IgD-negative memory B cell (primary cell): ENCODE measurements at regions not wholly inside any gene's neighbourhood (a gene's known extent, or its start where the extent isn't known, plus 50 kb on each side); places are given as distances from the start of the nearest gene placed in this dataset.
"Not testable (repeated sequence)": the region's sequence is repeated elsewhere in the genome, so short reads cannot be mapped to it uniquely, and the experiment has no call there.

ENCODE experiments used
- H3K27ac Mint-ChIP-seq, 3 donors: one replicate each; pipeline ENCODE4 v1.8.0; 2020 to 2022; ENCODE audit warnings: mild to moderate bottlenecking in 3 of 3, mixed read lengths in 3 of 3, moderate library complexity in 1 of 3
- H3K27me3 Mint-ChIP-seq: one replicate; pipeline ENCODE4 v1.8.0; 2021; ENCODE audit warnings: mixed read lengths
- H3K36me3 Mint-ChIP-seq: one replicate; pipeline ENCODE4 v1.8.0; 2020; ENCODE audit warnings: mild to moderate bottlenecking, mixed read lengths
- H3K4me1 Mint-ChIP-seq, 3 donors: one replicate each; pipeline ENCODE4 v1.8.0; 2020 to 2022; ENCODE audit warnings: mixed read lengths in 3 of 3, mild to moderate bottlenecking in 1 of 3
- H3K4me3 Mint-ChIP-seq, 4 donors: one replicate each; pipeline ENCODE4 v1.8.0; 2020 to 2022; ENCODE audit warnings: mild to moderate bottlenecking in 4 of 4, mixed read lengths in 4 of 4, moderate library complexity in 3 of 4
- H3K9me3 Mint-ChIP-seq, 3 donors: one replicate each; pipeline ENCODE4 v1.8.0; 2020 to 2021; ENCODE audit warnings: mixed read lengths in 3 of 3, mild to moderate bottlenecking in 1 of 3

GRCh38 chr12:76189851-76190250, 105.4 kb upstream of the NAP1L1 start:
- Mint-ChIP-seq H3K4me3 (no peak overlapping the region), H3K27me3 (peaks cover 13% of the 10 kb centered on the region), H3K4me1 (peaks cover 0 to 4% (median 3%) of the 10 kb centered on the region in 3 donors), H3K27ac (no peak overlapping the region), H3K36me3 (no peaks in the 10 kb centered on the region), H3K9me3 (no peaks in the 10 kb centered on the region)

- Mint-ChIP-seq H3K4me1 (peaks cover 4 to 8% (median 5%) of the 10 kb centered on the region in 3 donors), H3K27me3 (peaks cover 11% of the 10 kb centered on the region), H3K36me3 (peaks cover 3% of the 10 kb centered on the region), H3K4me3 (no peak overlapping the region), H3K27ac (no peak overlapping the region), H3K9me3 (no peaks in the 10 kb centered on the region)
These were observed 102.7 kb upstream of the NAP1L1 start for GRCh38 chr12:76187177-76187576.

GRCh38 chr12:76186131-76186906, 101.8 kb upstream of the NAP1L1 start:
- H3K9me3 Mint-ChIP-seq, result no peaks in the 10 kb centered on the region
- H3K4me3 Mint-ChIP-seq, result no peak overlapping the region
- peaks cover 11% of the 10 kb centered on the region for H3K27me3 Mint-ChIP-seq
- peaks cover 3% of the 10 kb centered on the region for H3K36me3 Mint-ChIP-seq
- no peak overlapping the region for H3K27ac Mint-ChIP-seq
- peaks cover 4 to 8% (median 5%) of the 10 kb centered on the region in 3 donors for H3K4me1 Mint-ChIP-seq

GRCh38 chr12:76183459-76184186, 99.1 kb upstream of the NAP1L1 start:
- Mint-ChIP-seq H3K27ac (no peak overlapping the region), H3K4me1 (peaks cover 4 to 8% (median 5%) of the 10 kb centered on the region in 3 donors), H3K36me3 (peaks cover 3% of the 10 kb centered on the region), H3K9me3 (no peaks in the 10 kb centered on the region), H3K27me3 (peaks cover 9% of the 10 kb centered on the region), H3K4me3 (peak overlapping the region in 1 of 4 donors; percentile 27)

GRCh38 chr12:76180401-76181277, 96.2 kb upstream of the NAP1L1 start:
- Mint-ChIP-seq H3K9me3 (no peaks in the 10 kb centered on the region), H3K4me1 (peaks cover 4 to 9% (median 5%) of the 10 kb centered on the region in 3 donors), H3K27ac (no peak overlapping the region), H3K27me3 (no peaks in the 10 kb centered on the region), H3K36me3 (peaks cover 3% of the 10 kb centered on the region), H3K4me3 (peak overlapping the region in 1 of 4 donors; percentile 50)

GRCh38 chr12:76178452-76178851, 94.0 kb upstream of the NAP1L1 start:
- H3K4me1 Mint-ChIP-seq, result peaks cover 4 to 8% (median 8%) of the 10 kb centered on the region in 3 donors
- no peak overlapping the region for H3K4me3 Mint-ChIP-seq
- H3K27ac Mint-ChIP-seq, result no peak overlapping the region
- no peaks in the 10 kb centered on the region for H3K27me3 Mint-ChIP-seq
- peaks cover 3% of the 10 kb centered on the region for H3K36me3 Mint-ChIP-seq
- no peaks in the 10 kb centered on the region for H3K9me3 Mint-ChIP-seq

GRCh38 chr12:76177821-76178220, 93.3 kb upstream of the NAP1L1 start:
- H3K9me3 Mint-ChIP-seq, result no peaks in the 10 kb centered on the region
- no peaks in the 10 kb centered on the region for H3K27me3 Mint-ChIP-seq
- no peak overlapping the region for H3K27ac Mint-ChIP-seq
- H3K4me3 Mint-ChIP-seq, result no peak overlapping the region
- H3K4me1 Mint-ChIP-seq, result peaks cover 7 to 13% (median 12%) of the 10 kb centered on the region in 3 donors
- peaks cover 3% of the 10 kb centered on the region for H3K36me3 Mint-ChIP-seq

GRCh38 chr12:76176940-76177339, 92.5 kb upstream of the NAP1L1 start:
- no peaks in the 10 kb centered on the region for H3K27me3 Mint-ChIP-seq
- H3K4me1 Mint-ChIP-seq, result peaks cover 15 to 21% (median 17%) of the 10 kb centered on the region in 3 donors

GRCh38 chr12:76175946-76176345, 91.5 kb upstream of the NAP1L1 start:
- not testable (repeated sequence) for H3K4me3 Mint-ChIP-seq, H3K27me3 Mint-ChIP-seq, H3K9me3 Mint-ChIP-seq, H3K27ac Mint-ChIP-seq, H3K36me3 Mint-ChIP-seq
- peaks cover 21 to 28% (median 24%) of the 10 kb centered on the region in 3 donors for H3K4me1 Mint-ChIP-seq

More at GRCh38 chr12:76176940-76177339, 92.5 kb upstream of the NAP1L1 start:
- H3K36me3 Mint-ChIP-seq, result no peaks in the 10 kb centered on the region
- H3K27ac Mint-ChIP-seq, result no peak overlapping the region
- no peak overlapping the region for H3K4me3 Mint-ChIP-seq
- no peaks in the 10 kb centered on the region for H3K9me3 Mint-ChIP-seq

GRCh38 chr12:76173756-76174155, 89.3 kb upstream of the NAP1L1 start:
- H3K27ac Mint-ChIP-seq, result peak overlapping the region in 1 of 3 donors; percentile 69
- H3K9me3 Mint-ChIP-seq, result no peaks in the 10 kb centered on the region
- H3K27me3 Mint-ChIP-seq, result no peaks in the 10 kb centered on the region
- H3K4me3 Mint-ChIP-seq, result peak overlapping the region in 2 of 4 donors; percentile 21 to 75
- H3K4me1 Mint-ChIP-seq, result peaks cover 32 to 33% (median 32%) of the 10 kb centered on the region in 3 donors
- peaks cover 2% of the 10 kb centered on the region for H3K36me3 Mint-ChIP-seq

GRCh38 chr12:76158518-76159321, 74.2 kb upstream of the NAP1L1 start:
- Mint-ChIP-seq H3K27ac (peak overlapping the region; percentile 6 to 98 (median 98)), H3K4me3 (peak overlapping the region; percentile 52 to 92 (median 86)), H3K9me3 (no peaks in the 10 kb centered on the region), H3K27me3 (no peaks in the 10 kb centered on the region), H3K4me1 (peaks cover 11 to 28% (median 26%) of the 10 kb centered on the region in 3 donors), H3K36me3 (no peaks in the 10 kb centered on the region)

- Mint-ChIP-seq H3K4me1 (peaks cover 21 to 34% (median 29%) of the 10 kb centered on the region in 3 donors), H3K36me3 (no peaks in the 10 kb centered on the region), H3K9me3 (no peaks in the 10 kb centered on the region)
These were observed 72.2 kb upstream of the NAP1L1 start for GRCh38 chr12:76156726-76157125.

GRCh38 chr12:76156314-76156713, 71.8 kb upstream of the NAP1L1 start:
- H3K36me3 Mint-ChIP-seq, result no peaks in the 10 kb centered on the region
- peak overlapping the region in 2 of 3 donors; percentile 5 to 46 for H3K27ac Mint-ChIP-seq
- no peaks in the 10 kb centered on the region for H3K27me3 Mint-ChIP-seq
- H3K9me3 Mint-ChIP-seq, result no peaks in the 10 kb centered on the region
- H3K4me3 Mint-ChIP-seq, result no peak overlapping the region
- H3K4me1 Mint-ChIP-seq, result peaks cover 21 to 35% (median 28%) of the 10 kb centered on the region in 3 donors

More at GRCh38 chr12:76156726-76157125, 72.2 kb upstream of the NAP1L1 start:
- H3K27ac Mint-ChIP-seq, result peak overlapping the region in 2 of 3 donors; percentile 5 to 63
- no peak overlapping the region for H3K4me3 Mint-ChIP-seq
- no peaks in the 10 kb centered on the region for H3K27me3 Mint-ChIP-seq

- Mint-ChIP-seq H3K27me3 (no peaks in the 10 kb centered on the region), H3K4me1 (peaks cover 25 to 31% (median 28%) of the 10 kb centered on the region in 3 donors), H3K27ac (peak overlapping the region in 2 of 3 donors; percentile 29 to 47), H3K9me3 (no peaks in the 10 kb centered on the region), H3K36me3 (no peaks in the 10 kb centered on the region), H3K4me3 (no peak overlapping the region)
These were observed 70.7 kb upstream of the NAP1L1 start for GRCh38 chr12:76155157-76155670.
